Cardiac fibroblast (primary cell): ENCODE measurements at regions not wholly inside any gene's neighbourhood (a gene's known extent, or its start where the extent isn't known, plus 50 kb on each side); places are given as distances from the start of the nearest gene placed in this dataset.

Source experiments
- DNase-seq, 2 donors: peaks; one replicate each; pipeline versions ENCODE4 v3.0.0 to v3.0.0-alpha.2; 2010; ENCODE audit warnings: low read depth in 2 of 2
- H3K4me3 ChIP-seq, 2 donors: replicated peaks in 1 of 2; 1 replicate in 1 of 2; 2 replicates in 1 of 2; pipeline ENCODE4 v1.5.1; 2011; ENCODE audit warnings: low read depth in 2 of 2, low read length in 2 of 2, mild to moderate bottlenecking in 2 of 2, moderate library complexity in 1 of 2
- TF ChIP-seq, protein P1 (sequence below): IDR thresholded peaks from one replicate; pipeline ENCODE4 v1.5.1; 2011; ENCODE audit warnings: low read depth, mild to moderate bottlenecking, low read length, inconsistent platforms

DNA sequence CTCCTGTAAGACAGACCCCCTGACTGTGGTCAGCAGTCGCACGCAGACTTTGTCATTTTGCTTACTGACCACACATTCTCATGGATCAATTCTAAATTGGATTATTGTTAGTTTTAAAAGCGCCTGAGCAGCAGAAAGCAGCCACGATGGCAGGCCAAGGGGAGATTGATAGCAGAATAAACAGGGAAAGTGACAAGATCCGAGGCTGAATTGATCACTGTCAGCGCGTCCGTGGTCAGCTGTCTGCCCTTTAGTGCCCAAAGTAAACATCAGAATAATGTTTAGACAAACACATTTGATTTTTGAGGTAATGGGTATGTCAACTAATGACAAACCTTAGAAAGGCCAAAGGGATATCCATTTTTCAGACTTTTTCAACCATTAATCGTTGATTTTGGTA lies 426.8 kb downstream of the SETD4 start:
- TF ChIP-seq, protein P1, sequence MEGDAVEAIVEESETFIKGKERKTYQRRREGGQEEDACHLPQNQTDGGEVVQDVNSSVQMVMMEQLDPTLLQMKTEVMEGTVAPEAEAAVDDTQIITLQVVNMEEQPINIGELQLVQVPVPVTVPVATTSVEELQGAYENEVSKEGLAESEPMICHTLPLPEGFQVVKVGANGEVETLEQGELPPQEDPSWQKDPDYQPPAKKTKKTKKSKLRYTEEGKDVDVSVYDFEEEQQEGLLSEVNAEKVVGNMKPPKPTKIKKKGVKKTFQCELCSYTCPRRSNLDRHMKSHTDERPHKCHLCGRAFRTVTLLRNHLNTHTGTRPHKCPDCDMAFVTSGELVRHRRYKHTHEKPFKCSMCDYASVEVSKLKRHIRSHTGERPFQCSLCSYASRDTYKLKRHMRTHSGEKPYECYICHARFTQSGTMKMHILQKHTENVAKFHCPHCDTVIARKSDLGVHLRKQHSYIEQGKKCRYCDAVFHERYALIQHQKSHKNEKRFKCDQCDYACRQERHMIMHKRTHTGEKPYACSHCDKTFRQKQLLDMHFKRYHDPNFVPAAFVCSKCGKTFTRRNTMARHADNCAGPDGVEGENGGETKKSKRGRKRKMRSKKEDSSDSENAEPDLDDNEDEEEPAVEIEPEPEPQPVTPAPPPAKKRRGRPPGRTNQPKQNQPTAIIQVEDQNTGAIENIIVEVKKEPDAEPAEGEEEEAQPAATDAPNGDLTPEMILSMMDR = no peak
- no peak overlapping the region for H3K4me3 ChIP-seq
- no peak for DNase-seq

- DNase-seq = no peak
- TF ChIP-seq, protein P1 = no peak
- H3K4me3 ChIP-seq = no peak overlapping the region
These were observed 427.6 kb downstream of the SETD4 start for GRCh38 chr21:35632711-35633110.

GRCh38 chr21:35628316-35628715 lies 432.0 kb downstream of the SETD4 start:
- TF ChIP-seq, protein P1 = no peak

DNA sequence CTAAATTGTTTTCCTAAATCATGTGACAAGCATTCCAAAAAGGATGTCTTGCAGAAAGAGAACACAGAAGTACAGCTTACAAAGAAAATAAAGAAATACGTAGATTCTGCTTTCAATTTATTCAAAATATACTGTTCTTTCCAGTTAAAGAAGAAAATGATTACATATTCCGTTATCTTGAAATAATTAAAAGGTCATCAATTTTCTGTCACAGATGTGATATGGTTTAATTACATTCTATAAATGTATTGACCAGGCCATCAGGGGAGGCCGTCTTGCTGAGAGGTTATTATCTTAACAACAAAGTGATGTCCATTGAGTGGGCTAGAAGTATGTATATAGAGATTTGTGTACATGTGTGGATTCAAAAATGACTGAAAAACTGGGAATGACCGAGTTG lies 432.9 kb downstream of the SETD4 start:
- TF ChIP-seq, protein P1 = no peak

More at GRCh38 chr21:35628316-35628715, 432.0 kb downstream of the SETD4 start:
- no peak for DNase-seq
- H3K4me3 ChIP-seq = no peak overlapping the region

DNA sequence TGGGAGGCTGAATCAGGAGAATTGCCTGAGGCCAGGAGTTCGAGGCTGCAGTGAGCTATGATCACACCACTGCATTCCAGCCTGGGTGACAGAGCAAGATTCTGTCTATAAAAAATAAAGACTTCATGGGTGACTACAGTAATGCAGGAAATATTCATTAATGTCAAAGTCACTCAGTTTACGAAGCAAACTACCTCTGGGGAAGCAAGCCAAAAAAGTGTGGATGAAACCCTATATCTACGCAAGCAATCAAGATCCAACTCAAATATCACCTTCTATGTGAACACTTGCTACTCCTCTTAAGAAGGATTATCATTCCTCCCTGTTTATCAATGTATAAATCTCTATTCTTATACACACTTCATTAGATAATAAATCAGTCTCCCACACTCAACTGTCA lies 434.8 kb downstream of the SETD4 start:
- TF ChIP-seq, protein P1 = no peak
- no peak for DNase-seq
- H3K4me3 ChIP-seq = no peak overlapping the region

More for the DNA sequence above, 432.9 kb downstream of the SETD4 start:
- no peak for DNase-seq
- H3K4me3 ChIP-seq = no peak overlapping the region

GRCh38 chr21:35624901-35625300 lies 435.4 kb downstream of the SETD4 start:
- H3K4me3 ChIP-seq = no peak overlapping the region
- DNase-seq = no peak
- TF ChIP-seq, protein P1 = no peak

DNA sequence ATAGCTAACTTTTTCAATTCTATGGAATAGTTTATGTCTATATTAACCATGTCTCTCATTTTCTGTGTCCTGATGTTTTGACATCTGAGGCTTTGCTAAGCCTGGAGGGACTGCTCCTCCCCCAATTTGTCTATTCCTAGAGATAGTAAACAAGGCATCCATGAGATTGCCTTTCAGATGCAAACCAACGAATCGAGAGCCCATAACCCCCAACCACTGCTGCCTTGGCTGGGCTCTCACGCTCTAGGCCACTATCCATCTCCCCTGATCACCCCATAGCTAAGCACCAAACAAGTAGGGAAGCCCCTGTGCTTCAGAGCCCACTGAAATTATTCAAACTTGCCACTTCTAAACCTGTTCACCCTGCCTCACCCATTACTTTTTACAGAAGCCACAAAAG lies 437.7 kb downstream of the SETD4 start:
- DNase-seq = no peak
- TF ChIP-seq, protein P1 = no peak
- H3K4me3 ChIP-seq = no peak overlapping the region
